ENCODE measurements at regions not wholly inside any gene's neighbourhood (a gene's known extent, or its start where the extent isn't known, plus 50 kb on each side); places are given as distances from the start of the nearest gene placed in this dataset.

GRCh38 chr2:71801556-71801955 is 346.1 kb downstream of the CYP26B1 start:
- in situ Hi-C loops (cut with MboI): loop anchor here (10.0 kb wide), 3 partner anchors 247 to 783 kb away; partner anchors contain the start of gene CYP26B1
- TF ChIP-seq EZH2phosphoT487 (IDR thresholded peaks at IDR 0.05; ENCODE audit: insufficient read depth, low read depth): no peak
- 53 to 60% methylated on average over 3 of the region's 3 CpGs for WGBS, 2 experiments (ENCODE audit: low coverage in 1 of 2, low lambda C conversion rate in 2 of 2, missing lambda C conversion rate in 2 of 2)

GRCh38 chr2:71800851-71801250 is 346.8 kb downstream of the CYP26B1 start:
- Histone ChIP-seq H3K9ac (no peak overlapping the region), H3K36me3 (ENCODE audit: low read depth) (no peaks in the 10 kb centered on the region), H3K4me2 (ENCODE audit: unreplicated experiment) (no peak overlapping the region), H3K79me2 (ENCODE audit: insufficient read depth) (no peaks in the 10 kb centered on the region), H3K9me2 (ENCODE audit: insufficient read depth) (no peaks in the 10 kb centered on the region), H4K20me1 (ENCODE audit: insufficient read depth) (no peaks in the 10 kb centered on the region), H3K27ac (no peak overlapping the region), H3K27me3 (replicated peaks; ENCODE audit: insufficient read depth) (no peaks in the 10 kb centered on the region), H3K9me3 (ENCODE audit: low read depth) (no peaks in the 10 kb centered on the region), H3F3A (ENCODE audit: insufficient read depth) (no peaks in the 10 kb centered on the region), H3K4me3 (no peak overlapping the region), H2AFZ (no peak overlapping the region), H3K4me1 (ENCODE audit: insufficient read depth) (peaks cover 8% of the 10 kb centered on the region)
- DNase-seq: no peak
- TF ChIP-seq EZH2phosphoT487 (IDR thresholded peaks at IDR 0.05; ENCODE audit: insufficient read depth, low read depth): no peak
- no peak for TF ChIP-seq EZH2 (IDR thresholded peaks at IDR 0.05; ENCODE audit: insufficient read depth, poor library complexity, severe bottlenecking)
- 54 to 60% methylated on average over 1 of the region's 1 CpG for WGBS, 2 experiments (ENCODE audit: low coverage in 1 of 2, low lambda C conversion rate in 2 of 2, missing lambda C conversion rate in 2 of 2)
- in situ Hi-C loops (cut with MboI): loop anchor here (10.0 kb wide), 3 partner anchors 246 to 784 kb away; partner anchors contain the start of gene CYP26B1

More at GRCh38 chr2:71801556-71801955, 346.1 kb downstream of the CYP26B1 start:
- DNase-seq: no peak
- Histone ChIP-seq H3K4me2 (ENCODE audit: unreplicated experiment) (no peak overlapping the region), H4K20me1 (ENCODE audit: insufficient read depth) (no peaks in the 10 kb centered on the region), H3K9me3 (ENCODE audit: low read depth) (no peaks in the 10 kb centered on the region), H2AFZ (no peak overlapping the region), H3K4me1 (ENCODE audit: insufficient read depth) (peaks cover 1% of the 10 kb centered on the region), H3K36me3 (ENCODE audit: low read depth) (no peaks in the 10 kb centered on the region), H3K9me2 (ENCODE audit: insufficient read depth) (no peaks in the 10 kb centered on the region), H3K79me2 (ENCODE audit: insufficient read depth) (no peaks in the 10 kb centered on the region), H3K27me3 (replicated peaks; ENCODE audit: insufficient read depth) (no peaks in the 10 kb centered on the region), H3K9ac (no peak overlapping the region), H3F3A (ENCODE audit: insufficient read depth) (no peaks in the 10 kb centered on the region), H3K27ac (no peak overlapping the region), H3K4me3 (no peak overlapping the region)

GRCh38 chr2:71800106-71800809 is 346.9 kb downstream of the DYSF start:
- Histone ChIP-seq H3K4me2 (ENCODE audit: unreplicated experiment) (no peak overlapping the region), H3K4me1 (ENCODE audit: insufficient read depth) (peaks cover 14% of the 10 kb centered on the region), H3K9me3 (ENCODE audit: low read depth) (no peaks in the 10 kb centered on the region), H3K9me2 (ENCODE audit: insufficient read depth) (no peaks in the 10 kb centered on the region), H3K27me3 (replicated peaks; ENCODE audit: insufficient read depth) (no peaks in the 10 kb centered on the region), H3K9ac (no peak overlapping the region), H2AFZ (no peak overlapping the region), H3K36me3 (ENCODE audit: low read depth) (no peaks in the 10 kb centered on the region), H3K4me3 (no peak overlapping the region), H3K79me2 (ENCODE audit: insufficient read depth) (no peaks in the 10 kb centered on the region), H4K20me1 (ENCODE audit: insufficient read depth) (no peaks in the 10 kb centered on the region), H3F3A (ENCODE audit: insufficient read depth) (no peaks in the 10 kb centered on the region), H3K27ac (no peak overlapping the region)
- DNase-seq: no peak
- 84 to 86% methylated on average over 11 to 13 of the region's 13 CpGs for WGBS, 2 experiments (ENCODE audit: low coverage in 1 of 2, low lambda C conversion rate in 2 of 2, missing lambda C conversion rate in 2 of 2)
- TF ChIP-seq EZH2 (IDR thresholded peaks at IDR 0.05; ENCODE audit: insufficient read depth, poor library complexity, severe bottlenecking) (no peak), EZH2phosphoT487 (IDR thresholded peaks at IDR 0.05; ENCODE audit: insufficient read depth, low read depth) (no peak)
- in situ Hi-C loops (cut with MboI): loop anchor here (10.0 kb wide), 3 partner anchors 245 to 785 kb away; partner anchors contain the start of gene CYP26B1

GRCh38 chr2:71799013-71799575 is 345.7 kb downstream of the DYSF start:
- Histone ChIP-seq H3K4me1 (ENCODE audit: insufficient read depth) (peaks cover 19% of the 10 kb centered on the region), H3K9me3 (ENCODE audit: low read depth) (no peaks in the 10 kb centered on the region)

More at GRCh38 chr2:71799013-71799575, 345.7 kb downstream of the DYSF start:
- in situ Hi-C loops (cut with MboI): no loop called here
- Histone ChIP-seq H3K36me3 (ENCODE audit: low read depth) (no peaks in the 10 kb centered on the region), H3F3A (ENCODE audit: insufficient read depth) (no peaks in the 10 kb centered on the region), H3K27ac (no peak overlapping the region), H3K79me2 (ENCODE audit: insufficient read depth) (no peaks in the 10 kb centered on the region), H4K20me1 (ENCODE audit: insufficient read depth) (no peaks in the 10 kb centered on the region), H3K9ac (no peak overlapping the region), H3K27me3 (replicated peaks; ENCODE audit: insufficient read depth) (no peaks in the 10 kb centered on the region), H3K9me2 (ENCODE audit: insufficient read depth) (no peaks in the 10 kb centered on the region), H3K4me2 (ENCODE audit: unreplicated experiment) (no peak overlapping the region), H2AFZ (no peak overlapping the region), H3K4me3 (no peak overlapping the region)
- 94 to 98% methylated on average over 3 of the region's 3 CpGs for WGBS, 2 experiments (ENCODE audit: low coverage in 1 of 2, low lambda C conversion rate in 2 of 2, missing lambda C conversion rate in 2 of 2)
- no peak for TF ChIP-seq EZH2 (IDR thresholded peaks at IDR 0.05; ENCODE audit: insufficient read depth, poor library complexity, severe bottlenecking)
- TF ChIP-seq EZH2phosphoT487 (IDR thresholded peaks at IDR 0.05; ENCODE audit: insufficient read depth, low read depth): no peak
- DNase-seq: no peak

Data from GM23248 (cell line).